LNCaP clone FGC (cell line): ENCODE measurements at regions not wholly inside any gene's neighbourhood (a gene's known extent, or its start where the extent isn't known, plus 50 kb on each side); places are given as distances from the start of the nearest gene placed in this dataset.
A peak's percentile ranks its signal among the peaks of the same experiment; 100 is the strongest.

Experiments
- DNase-seq: peaks from one replicate; pipeline ENCODE4 v3.0.0-alpha.2; 2011; ENCODE audit warnings: low read depth
- H3K4me3 ChIP-seq: 2 replicates; pipeline ENCODE4 v1.5.1; 2011; ENCODE audit warnings: mild to moderate bottlenecking, low read depth, low read length, control low read depth
- CTCF ChIP-seq: IDR thresholded peaks from 2 replicates; pipeline ENCODE4 v1.5.1; 2012; ENCODE audit warnings: mild to moderate bottlenecking; ENCODE audit not compliant: control insufficient read depth, insufficient read depth; ENCODE audit errors: extremely low read depth

- TF ChIP-seq CTCF = no peak
- no peak for DNase-seq
- H3K4me3 ChIP-seq = no peak overlapping the region
These were observed 243.4 kb downstream of the IKZF2 start for GRCh38 chr2:212908031-212908430.

- H3K4me3 ChIP-seq = no peak overlapping the region
- no peak for DNase-seq
- no peak for TF ChIP-seq CTCF
These were observed 244.8 kb downstream of the IKZF2 start for GRCh38 chr2:212906620-212907019.

GRCh38 chr2:212905640-212906201 is 245.7 kb downstream of the IKZF2 start:
- DNase-seq = peak; percentile 76
- TF ChIP-seq CTCF = no peak
- no peak overlapping the region for H3K4me3 ChIP-seq

GRCh38 chr2:212904646-212905045 is 246.8 kb downstream of the IKZF2 start:
- DNase-seq = no peak
- TF ChIP-seq CTCF = no peak

GRCh38 chr2:212903413-212903812 is 248.0 kb downstream of the IKZF2 start:
- no peak for DNase-seq
- no peak for TF ChIP-seq CTCF
- H3K4me3 ChIP-seq = no peak overlapping the region

More at GRCh38 chr2:212904646-212905045, 246.8 kb downstream of the IKZF2 start:
- no peak overlapping the region for H3K4me3 ChIP-seq

- H3K4me3 ChIP-seq = no peak overlapping the region
- no peak for DNase-seq
- TF ChIP-seq CTCF = no peak
These were observed 249.0 kb downstream of the IKZF2 start for GRCh38 chr2:212902421-212902820.

- DNase-seq = no peak
- TF ChIP-seq CTCF = no peak
- H3K4me3 ChIP-seq = no peak overlapping the region
These were observed 249.7 kb downstream of the IKZF2 start for GRCh38 chr2:212901604-212902275.
